GM10248 (cell line): ENCODE measurements at regions not wholly inside any gene's neighbourhood (a gene's known extent, or its start where the extent isn't known, plus 50 kb on each side); places are given as distances from the start of the nearest gene placed in this dataset.
A peak's percentile ranks its signal among the peaks of the same experiment; 100 is the strongest.
"Not testable (repeated sequence)": the region's sequence is repeated elsewhere in the genome, so short reads cannot be mapped to it uniquely, and the experiment has no call there.

Experiments
- CTCF ChIA-PET: fragments of 300-600 bp; sonication (Branson Sonifier 250); formaldehyde crosslinking; extraction: SDS; loops from one replicate; lab custom pipeline; 2021; ENCODE audit warnings: antibody characterized with exemption; lab: Yijun Ruan, JAX
- POLR2A ChIA-PET: fragments of 350-650 bp; sonication (Branson Sonifier 250); formaldehyde crosslinking; extraction: SDS; loops from one replicate; lab custom pipeline; 2020; ENCODE audit warnings: antibody characterized with exemption; lab: Yijun Ruan, JAX
- DNase-seq: peaks from one replicate; pipeline ENCODE4 v3.0.0; 2012; ENCODE audit errors: extremely low spot score
- TF ChIP-seq, protein P1 (sequence below): IDR thresholded peaks from 2 replicates; pipeline ENCODE4 v1.5.1; 2012; ENCODE audit warnings: mild to moderate bottlenecking, low read depth; ENCODE audit errors: extremely low read depth, missing control alignments, control extremely low read depth

- ChIA-PET CTCF (interaction anchor here (0.7 to 2.3 kb wide), 6 partner anchors 9 to 91 kb away, joined by 3 to 13 read pairs (median 4); no protein-coding TSS in a partner anchor), POLR2A (interaction anchor here (0.6 kb wide), 1 partner anchor 26 kb away, joined by 6 read pairs; no protein-coding TSS in a partner anchor)
- DNase-seq, result no peak
- TF ChIP-seq, protein P1, sequence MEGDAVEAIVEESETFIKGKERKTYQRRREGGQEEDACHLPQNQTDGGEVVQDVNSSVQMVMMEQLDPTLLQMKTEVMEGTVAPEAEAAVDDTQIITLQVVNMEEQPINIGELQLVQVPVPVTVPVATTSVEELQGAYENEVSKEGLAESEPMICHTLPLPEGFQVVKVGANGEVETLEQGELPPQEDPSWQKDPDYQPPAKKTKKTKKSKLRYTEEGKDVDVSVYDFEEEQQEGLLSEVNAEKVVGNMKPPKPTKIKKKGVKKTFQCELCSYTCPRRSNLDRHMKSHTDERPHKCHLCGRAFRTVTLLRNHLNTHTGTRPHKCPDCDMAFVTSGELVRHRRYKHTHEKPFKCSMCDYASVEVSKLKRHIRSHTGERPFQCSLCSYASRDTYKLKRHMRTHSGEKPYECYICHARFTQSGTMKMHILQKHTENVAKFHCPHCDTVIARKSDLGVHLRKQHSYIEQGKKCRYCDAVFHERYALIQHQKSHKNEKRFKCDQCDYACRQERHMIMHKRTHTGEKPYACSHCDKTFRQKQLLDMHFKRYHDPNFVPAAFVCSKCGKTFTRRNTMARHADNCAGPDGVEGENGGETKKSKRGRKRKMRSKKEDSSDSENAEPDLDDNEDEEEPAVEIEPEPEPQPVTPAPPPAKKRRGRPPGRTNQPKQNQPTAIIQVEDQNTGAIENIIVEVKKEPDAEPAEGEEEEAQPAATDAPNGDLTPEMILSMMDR, result no peak
These were observed 201.7 kb upstream of the PROK2 start for GRCh38 chr3:71986606-71987005.

DNA sequence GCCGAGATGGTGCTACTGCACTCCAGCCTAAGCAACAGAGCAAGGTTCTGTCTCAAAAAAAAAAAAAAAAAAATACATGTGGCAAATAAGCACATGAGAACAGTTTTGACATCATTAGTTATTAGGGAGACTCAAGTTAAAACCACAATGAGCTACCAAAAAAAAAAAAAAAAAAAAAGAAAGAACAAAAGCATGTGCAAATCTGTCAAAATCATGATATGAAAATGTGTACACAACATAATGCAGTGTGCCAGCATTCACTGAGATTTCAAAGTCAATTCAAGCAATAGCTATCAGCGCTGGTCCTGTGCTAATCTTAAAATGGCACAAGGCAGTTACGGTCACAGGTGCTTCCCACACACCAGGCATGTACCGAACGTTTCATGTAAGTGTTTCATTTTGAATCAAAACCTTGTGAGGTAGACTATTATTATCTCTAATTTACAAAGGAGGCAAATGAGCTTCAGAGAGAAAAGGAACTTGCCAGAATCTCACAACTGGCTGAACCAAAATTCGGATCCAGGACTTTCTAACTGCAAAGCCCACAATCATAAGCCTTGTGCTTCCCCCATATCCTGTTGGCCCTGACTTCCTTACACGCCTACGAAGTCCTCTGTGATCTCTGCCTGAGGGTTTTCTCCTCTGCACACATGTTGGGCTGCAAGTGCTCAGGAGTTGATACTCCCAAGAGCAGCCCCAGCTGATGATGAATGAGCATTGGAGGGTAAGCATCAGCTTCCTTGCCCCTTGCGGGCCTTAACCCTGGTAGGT lies 200.1 kb upstream of the PROK2 start:
- peak; percentile 58 for DNase-seq
- ChIA-PET CTCF (interaction anchor here (0.8 to 2.7 kb wide), 7 partner anchors 10 to 94 kb away, joined by 3 to 14 read pairs (median 5); no protein-coding TSS in a partner anchor), POLR2A (interaction anchor here (0.5 to 1.6 kb wide), 8 partner anchors 12 to 445 kb away, joined by 3 to 11 read pairs (median 4); no protein-coding TSS in a partner anchor)
- TF ChIP-seq, protein P1, result no peak

DNA sequence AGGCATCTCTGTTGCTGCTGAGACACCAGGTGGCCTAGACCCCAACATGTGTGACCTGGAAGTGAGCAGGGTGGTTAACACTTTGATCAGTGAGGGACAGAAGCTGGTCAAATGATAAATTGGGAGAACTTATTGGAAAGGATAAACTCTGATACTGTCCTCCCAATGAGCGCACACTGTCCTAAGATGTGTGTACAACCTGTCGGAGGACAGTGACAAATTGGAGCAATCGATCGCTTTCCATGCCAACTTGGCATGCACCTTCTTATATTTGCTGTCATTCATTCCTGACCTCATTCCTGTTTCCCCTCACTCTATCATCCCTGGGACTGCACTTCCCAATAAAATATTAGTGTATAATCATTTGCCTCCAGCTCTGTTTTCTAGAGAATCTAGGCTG lies 198.7 kb upstream of the PROK2 start:
- no peak for DNase-seq
- TF ChIP-seq, protein P1, result no peak
- ChIA-PET POLR2A (interaction anchor here (1.3 kb wide), 1 partner anchor 117 kb away, joined by 3 read pairs; no protein-coding TSS in a partner anchor), CTCF (interaction anchor here (0.9 to 2.7 kb wide), 5 partner anchors 9 to 839 kb away, joined by 3 to 14 read pairs (median 4); no protein-coding TSS in a partner anchor)

DNA sequence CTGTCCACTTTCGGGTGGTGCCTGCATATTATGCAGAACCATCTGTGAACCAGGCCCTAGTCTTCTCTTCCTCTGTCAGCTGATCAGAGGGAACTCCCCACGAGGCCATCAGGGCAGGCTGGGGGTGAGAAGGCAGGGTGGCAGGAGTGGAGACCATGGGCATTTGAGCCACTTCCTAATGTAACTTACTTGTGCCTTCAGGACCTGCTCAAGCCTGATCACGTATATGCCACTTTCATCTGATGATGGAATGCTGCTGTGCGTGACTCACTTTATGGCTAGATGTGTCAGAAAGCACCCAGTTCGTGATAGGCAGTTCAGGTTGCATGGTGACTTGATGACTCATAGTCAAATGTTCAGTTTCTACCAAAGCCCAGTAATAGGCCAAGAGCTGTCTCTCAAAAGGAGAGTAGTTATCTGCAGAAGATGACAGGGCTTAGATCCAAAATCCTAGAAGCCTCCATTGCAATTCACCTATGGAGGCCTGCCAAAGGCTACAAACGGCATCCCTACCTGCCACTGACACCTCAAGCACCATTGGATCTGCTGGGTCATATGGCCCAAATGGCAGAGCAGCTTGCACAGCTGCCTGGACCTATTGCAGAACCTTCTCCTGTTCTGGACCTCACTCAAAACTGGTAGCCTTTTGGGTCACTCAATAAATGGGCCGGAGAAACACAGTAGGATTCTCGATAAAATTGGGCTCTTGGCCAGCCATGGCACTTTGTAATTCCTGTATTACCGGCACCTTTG lies 197.7 kb upstream of the PROK2 start:
- POLR2A ChIA-PET, DNase-seq: not testable (repeated sequence)
- CTCF ChIA-PET, result interaction anchor here (0.9 to 1.1 kb wide), 4 partner anchors 19 to 840 kb away, joined by 3 to 4 read pairs (median 4); no protein-coding TSS in a partner anchor

- TF ChIP-seq, protein P1, result no peak
- ChIA-PET POLR2A (no interaction called here), CTCF (interaction anchor here (2.9 kb wide), 1 partner anchor 11 kb away, joined by 21 read pairs; no protein-coding TSS in a partner anchor)
- no peak for DNase-seq
These were observed 194.2 kb upstream of the PROK2 start for GRCh38 chr3:71979175-71979574.

DNA sequence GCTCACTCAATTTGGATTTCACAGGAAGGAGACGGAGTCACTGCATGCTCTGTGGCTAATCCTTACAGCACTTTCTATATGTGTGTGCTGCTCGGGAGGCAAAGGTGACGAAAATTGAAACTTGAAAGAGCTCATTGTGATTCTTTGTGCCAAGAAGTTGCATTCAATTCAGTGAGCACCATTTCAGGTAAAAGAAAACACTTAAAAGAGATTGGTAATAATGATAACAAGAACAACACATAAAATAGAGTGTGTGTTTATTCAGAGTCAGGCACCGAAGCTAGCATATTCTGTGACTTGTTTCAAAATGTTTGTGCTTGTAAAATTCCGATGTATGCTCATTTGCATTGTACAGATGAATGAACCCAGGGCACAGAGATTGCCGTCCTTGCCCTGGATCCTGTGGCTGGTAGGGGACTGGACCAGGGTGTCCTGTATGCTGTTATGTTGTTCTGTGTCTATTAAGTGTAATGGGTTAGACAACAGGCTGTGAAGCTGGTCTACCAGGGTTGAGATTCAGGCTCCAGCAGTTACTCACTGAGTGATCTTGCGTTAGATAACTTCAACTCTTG lies 193.3 kb upstream of the PROK2 start:
- ChIA-PET CTCF (interaction anchor here (1.0 to 2.9 kb wide), 4 partner anchors 10 to 103 kb away, joined by 3 to 21 read pairs (median 4); no protein-coding TSS in a partner anchor), POLR2A (no interaction called here)
- TF ChIP-seq, protein P1, result no peak
- peak; percentile 55 for DNase-seq
